Right ventricle myocardium inferior (tissue), 1 donor: ENCODE measurements at regions not wholly inside any gene's neighbourhood (a gene's known extent, or its start where the extent isn't known, plus 50 kb on each side); places are given as distances from the start of the nearest gene placed in this dataset.
"Not testable (repeated sequence)": the region's sequence is repeated elsewhere in the genome, so short reads cannot be mapped to it uniquely, and the experiment has no call there.

ENCODE experiments used
- ATAC-seq: fragments of 200-7000 bp; cut with Tn5 transposase; one replicate; pipeline ENCODE4 v1.9.1; 2020; ENCODE audit warnings: mild to moderate bottlenecking, moderate library complexity
- DNase-seq: peaks from one replicate; pipeline ENCODE4 v3.0.0; 2021; ENCODE audit errors: missing footprints
- intact Hi-C: fragments of 100-400 bp; cut with DNase I; formaldehyde crosslinking; loops from one replicate; pipeline ENCODE4 v1.11.0; 2022
- donor health status: DM: no; HTN: yes; CAD: no; lungs with severe emphysema.

DNA sequence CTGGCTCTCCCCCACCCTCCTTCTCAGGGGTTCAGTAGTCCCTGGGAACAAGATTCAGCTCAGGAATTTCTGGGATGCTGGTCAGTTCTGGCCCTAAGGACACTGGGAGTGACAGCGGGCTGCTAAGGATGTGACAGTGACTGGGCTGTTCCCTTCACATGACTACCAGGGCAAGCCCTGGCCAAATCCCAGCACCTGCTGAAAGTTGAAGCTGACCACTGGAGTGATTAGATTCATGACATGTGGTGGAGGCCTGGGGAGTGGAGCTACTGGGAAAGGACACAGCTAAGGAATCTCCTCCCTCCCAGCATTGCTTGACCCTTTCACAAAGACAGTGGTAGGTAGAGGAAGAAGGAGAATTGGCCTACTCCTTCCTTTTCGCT, 204.9 kb downstream of the DAD1 start:
- ATAC-seq: no peak
- intact Hi-C loops: no loop called here
- no peak for DNase-seq

DNA sequence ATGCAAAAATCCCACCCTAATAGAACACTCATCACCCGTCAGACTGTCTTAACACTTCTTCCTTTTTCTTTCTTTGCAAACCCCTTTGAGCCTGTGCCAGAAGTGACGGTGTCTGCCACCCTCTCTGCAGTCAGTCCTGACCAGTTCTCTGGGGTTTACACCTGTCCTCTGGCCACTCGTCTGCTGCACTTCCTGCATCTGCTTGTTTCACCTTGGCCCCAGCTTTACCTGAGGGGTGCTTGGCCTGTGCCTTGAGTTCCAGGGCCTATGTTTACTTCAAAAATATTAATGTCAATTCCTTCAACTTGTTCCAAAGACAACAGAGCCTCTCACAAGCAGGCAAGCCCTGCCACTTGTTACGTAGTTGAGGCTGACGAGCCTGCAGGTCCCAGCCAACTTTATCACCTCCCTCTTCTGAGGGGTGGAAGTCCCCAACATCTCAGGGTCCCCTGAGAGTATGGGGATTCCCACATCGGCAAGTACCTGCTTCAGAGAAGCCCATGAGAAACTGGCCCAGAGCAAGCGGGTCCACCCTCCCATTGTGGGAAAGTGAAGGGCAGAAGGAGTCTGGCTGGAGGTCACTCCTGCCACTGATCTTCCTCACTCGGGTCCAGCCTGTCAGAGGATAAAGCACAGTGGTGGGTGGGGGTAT, 205.4 kb downstream of the DAD1 start:
- ATAC-seq (no peak), DNase-seq (no peak)
- intact Hi-C loops: no loop called here

DNA sequence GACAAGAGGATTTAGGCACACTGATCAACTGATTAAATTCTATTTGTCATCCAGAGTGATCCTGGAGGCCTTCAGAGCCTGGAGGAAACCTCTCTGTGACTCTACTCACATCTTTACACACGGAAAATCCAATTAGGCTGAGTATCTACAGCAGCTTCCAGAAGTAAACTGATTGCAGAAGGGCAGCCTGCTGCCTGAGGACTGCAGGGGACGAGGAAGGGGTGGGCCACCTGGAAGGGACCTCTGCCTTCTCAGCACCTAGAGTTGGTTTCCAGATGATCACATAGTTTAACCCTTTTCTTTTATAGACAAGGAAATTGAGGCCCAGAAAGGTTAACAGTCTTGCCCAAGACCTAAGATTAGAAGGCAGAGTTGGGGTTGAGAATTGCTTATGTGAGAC, 206.1 kb downstream of the DAD1 start:
- intact Hi-C loops: no loop called here
- DNase-seq (no peak), ATAC-seq (no peak)

DNA sequence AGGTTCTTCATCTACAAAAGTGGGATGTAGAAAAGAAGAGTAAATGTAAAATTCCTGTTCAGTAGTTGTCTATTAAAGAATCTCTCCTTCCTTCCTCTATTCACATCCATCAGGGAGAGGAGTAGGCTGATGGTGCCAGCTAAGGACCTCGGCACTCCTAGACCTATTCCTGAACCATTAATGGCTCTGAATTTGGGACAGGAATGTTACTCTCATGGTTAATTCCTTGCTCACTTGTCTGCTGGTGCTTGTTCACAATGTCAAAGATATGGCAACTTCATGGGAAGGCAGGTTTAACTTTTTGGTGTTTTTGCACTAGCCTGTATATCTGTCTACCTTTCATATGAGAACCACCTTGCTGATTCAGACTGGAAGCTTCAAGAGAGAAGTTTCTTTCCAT, 206.6 kb downstream of the DAD1 start:
- ATAC-seq: no peak
- intact Hi-C loops: no loop called here
- DNase-seq: no peak

DNA sequence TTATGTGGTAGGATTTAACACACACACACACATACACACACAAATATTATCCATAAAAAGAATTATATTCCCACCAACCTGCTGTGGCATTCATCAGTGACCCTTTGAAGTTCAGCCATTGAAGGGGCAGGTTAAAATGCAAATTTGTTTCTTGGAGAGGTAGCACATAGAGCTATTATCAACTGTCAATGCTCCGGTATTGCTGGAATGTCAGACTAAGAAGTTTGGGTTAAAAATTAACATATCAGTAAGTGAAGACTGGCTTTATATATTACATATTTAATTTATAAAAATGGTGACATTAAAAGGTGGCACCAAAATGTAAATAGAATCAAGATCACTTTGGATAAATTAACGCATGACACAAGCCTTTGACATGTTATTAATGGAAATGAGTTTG, 207.3 kb downstream of the DAD1 start:
- intact Hi-C loops: no loop called here
- no peak for ATAC-seq

DNA sequence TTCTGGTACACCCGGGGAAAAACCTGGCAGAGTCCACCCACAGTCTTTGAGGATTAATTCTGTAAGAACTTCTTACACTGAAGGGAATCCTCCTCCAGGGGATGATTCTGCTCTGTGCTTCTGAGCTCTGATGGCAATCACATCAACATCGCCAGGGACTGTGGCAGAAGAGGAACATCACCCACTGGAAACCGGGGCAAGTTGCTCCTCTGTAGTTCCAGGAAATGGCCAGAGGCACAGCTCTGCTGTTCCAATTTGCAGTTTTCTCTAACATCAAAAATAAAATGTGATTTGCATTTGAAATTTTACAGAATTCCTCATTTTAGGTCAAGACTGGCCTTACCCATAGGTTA, 207.6 kb downstream of the DAD1 start:
- ATAC-seq: no peak
- intact Hi-C loops: no loop called here
- DNase-seq: no peak

More for the DNA sequence above, 207.3 kb downstream of the DAD1 start:
- no peak for DNase-seq

DNA sequence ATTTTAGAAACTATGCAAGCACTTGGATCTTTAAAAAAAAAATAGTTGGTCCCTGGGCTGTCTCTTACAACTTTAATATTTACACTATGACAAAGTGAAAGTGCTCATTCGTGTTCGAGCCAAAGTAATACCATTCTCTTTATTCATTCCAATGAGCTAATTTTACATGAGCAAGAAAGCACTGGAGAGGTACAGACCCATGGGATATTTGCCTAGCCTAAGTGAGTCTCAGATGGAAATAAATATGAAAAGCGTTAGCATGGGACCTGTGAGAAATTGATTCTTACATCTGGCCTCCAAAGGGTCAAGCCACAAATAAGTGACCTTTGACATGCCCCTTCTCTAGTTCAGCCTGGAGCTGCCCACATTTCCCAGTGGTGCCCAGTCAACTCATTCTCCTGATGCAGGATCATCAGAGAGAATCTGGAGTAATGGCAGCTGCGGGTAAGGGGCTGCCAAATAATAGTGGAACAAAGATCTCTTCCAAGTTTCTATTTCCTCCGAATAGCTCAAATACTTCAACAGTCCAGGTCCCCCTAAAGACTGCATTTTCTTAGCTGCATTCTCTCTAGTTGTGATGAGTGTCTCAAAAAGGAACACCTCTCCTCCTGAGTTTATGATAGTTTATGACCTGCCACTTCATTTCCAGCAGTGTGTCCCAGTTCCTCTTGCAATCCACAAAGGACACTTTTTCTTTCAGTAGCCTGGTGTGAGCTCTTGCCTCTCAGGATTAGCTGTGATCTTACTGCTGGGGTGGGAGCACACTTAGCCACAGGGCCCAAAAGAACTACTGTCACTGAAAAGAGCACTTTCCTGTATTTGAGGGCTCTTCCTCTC, 208.2 kb downstream of the DAD1 start:
- intact Hi-C loops: no loop called here
- no peak for DNase-seq
- ATAC-seq: no peak

DNA sequence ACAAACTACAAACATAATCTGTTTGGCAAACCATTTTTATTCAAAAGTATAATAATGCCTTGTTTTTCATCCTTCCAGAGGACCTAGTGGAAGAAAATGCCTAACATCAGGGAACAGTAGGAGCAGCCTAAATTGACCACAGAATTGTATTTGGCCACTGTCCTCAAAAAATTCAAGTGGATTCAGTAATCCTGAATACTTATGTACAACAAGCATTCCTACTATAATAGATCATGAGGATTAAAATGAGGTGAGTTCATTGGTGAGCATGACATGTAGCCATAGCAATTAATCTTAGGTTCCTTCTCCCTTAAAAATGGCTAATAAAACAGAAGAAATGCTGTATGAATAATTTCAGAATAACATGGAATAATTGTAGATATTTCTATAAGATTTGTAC, 209.3 kb downstream of the DAD1 start:
- no peak for ATAC-seq
- intact Hi-C loops: no loop called here
- no peak for DNase-seq

DNA sequence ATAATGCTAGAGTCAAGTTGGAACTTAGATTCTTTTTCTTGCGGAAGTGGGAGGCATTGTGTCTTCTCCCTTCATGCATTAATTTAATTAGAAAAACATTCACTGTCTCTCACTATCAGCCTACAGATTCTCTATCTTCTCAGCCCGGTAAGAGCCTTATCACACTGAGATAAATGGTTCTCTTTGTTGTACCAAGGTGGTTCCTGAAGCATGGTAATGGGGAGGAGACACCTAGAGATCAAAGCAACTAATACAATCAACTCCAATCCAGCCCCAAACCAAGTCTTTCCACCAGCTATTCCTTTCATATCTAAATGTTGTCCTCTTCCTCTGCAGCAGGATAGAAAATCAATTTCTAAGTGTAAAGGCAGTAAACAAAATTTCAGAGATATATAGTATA, 210.8 kb downstream of the DAD1 start:
- intact Hi-C loops: no loop called here
- ATAC-seq (no peak), DNase-seq (no peak)

DNA sequence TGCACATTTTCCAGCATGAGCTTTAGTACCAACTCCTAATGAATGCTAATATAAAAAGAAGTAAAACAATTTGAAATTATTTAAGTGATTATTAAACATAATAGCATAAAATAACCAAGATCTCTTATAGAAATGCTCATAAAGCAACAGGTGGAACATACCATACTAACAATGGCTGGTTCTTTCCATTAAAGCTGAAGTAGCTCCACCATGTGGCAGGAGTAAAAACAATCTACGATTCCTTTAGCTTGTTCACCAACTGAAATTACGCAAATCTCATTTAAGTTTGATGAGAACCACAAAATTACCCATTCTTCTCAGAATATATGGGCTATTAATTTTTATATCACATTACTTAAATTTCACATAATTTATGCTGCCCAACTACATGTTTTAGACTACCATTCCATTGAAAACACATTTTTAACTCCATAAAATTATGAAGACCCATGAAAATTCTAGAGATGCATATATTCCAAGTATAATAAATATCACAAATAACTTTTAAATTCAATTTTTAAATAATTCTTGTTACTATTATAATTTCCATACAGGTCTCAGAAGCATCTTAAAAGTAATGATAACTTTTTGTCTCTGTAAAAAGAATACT, 213.6 kb downstream of the DAD1 start:
- intact Hi-C loops: loop anchor here (2.0 kb wide), 1 partner anchor 57 kb away; no protein-coding TSS in a partner anchor
- ATAC-seq: no peak

DNA sequence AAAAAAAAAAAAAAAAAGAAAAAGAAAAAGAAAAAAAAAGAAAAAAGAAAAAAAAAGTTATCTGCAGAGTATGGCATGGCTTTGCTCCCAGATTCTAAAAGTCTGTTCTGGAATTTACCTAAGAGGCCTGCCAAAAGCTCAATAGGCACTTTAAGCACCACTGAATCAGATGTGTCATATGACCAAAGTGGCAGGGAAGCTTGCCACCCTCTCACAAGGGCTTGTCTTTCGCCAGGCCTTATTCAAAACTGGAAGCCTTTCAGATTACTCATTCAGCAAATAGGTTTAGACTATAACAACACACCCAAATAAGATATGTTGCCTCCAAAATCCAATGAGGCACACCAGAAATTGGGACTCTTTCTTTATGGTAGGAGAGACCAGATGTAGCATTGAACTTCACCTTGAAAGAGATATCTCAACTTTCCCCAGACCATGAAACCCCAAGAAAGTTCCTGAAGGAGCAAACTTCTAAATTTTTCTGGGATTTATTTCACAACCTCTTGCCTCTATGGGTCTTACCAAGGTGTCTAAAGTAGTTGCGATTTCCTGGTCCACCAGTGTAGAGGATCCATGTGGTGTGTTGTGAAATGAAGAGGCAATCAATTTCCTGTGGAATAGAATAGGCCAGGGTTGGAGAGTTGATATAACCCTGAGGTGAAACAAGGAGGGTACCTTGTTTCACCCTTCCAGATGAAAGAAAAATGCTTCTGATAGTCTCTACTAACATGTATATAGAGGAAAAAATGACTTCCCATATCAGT, 218.8 kb downstream of the DAD1 start:
- intact Hi-C loops: no loop called here
- ATAC-seq: peak; percentile 89
- DNase-seq: no peak

More for the DNA sequence above, 213.6 kb downstream of the DAD1 start:
- DNase-seq: no peak

DNA sequence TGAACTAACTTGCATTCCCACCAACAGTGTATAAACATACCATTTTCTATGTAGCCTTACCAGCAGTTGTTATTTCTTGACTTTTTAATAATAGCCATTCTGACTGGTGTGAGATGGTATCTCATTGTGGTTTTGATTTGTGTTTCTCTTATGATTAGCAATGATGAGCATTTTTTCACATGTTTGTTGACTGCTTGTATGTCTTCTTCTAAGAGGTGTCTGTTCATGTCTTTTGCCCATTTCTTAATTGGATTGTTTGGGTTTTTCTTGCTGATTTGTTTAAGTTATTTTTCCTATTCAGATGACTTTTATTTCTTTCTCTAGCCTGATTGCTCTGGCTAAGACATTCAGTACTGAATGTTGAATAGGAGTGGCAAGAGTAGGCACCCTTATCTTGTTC, 230.3 kb downstream of the DAD1 start:
- DNase-seq (no peak), ATAC-seq (no peak)
- intact Hi-C loops: no loop called here

DNA sequence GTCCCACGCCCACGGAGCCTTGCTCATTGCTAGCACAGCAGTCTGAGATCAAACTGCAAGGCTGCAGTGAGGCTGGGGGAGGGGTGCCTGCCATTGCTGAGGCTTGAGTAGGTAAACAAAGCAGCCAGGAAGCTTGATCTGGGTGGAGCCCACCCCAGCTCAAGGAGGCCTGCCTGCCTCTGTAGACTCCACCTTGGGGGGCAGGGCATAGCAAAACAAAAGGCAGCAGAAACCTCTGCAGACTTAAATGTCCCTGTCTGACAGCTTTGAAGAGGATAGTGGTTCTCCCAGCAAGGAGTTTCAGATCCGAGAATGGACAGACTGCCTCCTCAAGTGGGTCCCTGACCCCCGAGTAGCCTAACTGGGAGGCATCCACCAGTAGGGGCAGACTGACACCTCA, 239.7 kb downstream of the DAD1 start:
- ATAC-seq, intact Hi-C loops, DNase-seq: not testable (repeated sequence)

DNA sequence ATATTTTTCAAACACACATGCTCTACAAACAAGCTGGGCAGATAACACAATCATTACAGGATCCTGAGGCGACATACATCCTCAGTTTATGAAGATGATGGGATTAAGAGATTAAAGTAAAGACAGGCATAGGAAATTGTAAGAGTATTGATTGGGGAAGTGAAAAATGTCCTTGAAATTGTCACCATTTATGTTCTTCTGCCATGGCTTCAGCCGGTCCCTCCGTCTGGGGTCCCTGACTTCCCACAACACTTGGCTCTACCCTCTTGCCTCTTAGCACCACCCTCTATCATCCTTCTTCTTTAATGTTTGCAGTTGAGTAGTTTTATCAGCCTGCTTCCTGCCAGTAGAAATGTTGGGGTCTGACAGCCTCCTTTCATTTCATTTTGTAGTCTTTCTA, 244.4 kb downstream of the DAD1 start:
- DNase-seq: no peak
- ATAC-seq: no peak
- intact Hi-C loops: no loop called here

DNA sequence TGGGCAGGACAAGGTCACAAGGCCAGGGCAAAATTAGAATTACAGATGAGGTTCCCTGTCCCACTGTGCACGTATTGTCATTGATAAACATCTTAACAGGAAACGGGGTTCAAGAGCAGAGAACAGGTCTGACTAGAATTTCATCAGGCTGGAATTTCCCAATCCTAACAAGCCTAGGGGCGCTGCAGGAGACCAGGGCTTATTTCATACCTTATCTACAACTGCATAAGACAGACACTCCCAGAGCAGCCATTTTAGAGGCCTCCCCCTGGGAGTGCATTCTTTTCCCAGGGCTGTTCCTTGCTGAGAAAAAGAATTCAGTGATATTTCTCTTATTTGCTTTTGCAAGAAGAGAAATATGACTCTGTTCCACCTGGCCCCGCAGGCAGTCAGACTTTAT, 244.8 kb downstream of the DAD1 start:
- DNase-seq, intact Hi-C loops, ATAC-seq: not testable (repeated sequence)

DNA sequence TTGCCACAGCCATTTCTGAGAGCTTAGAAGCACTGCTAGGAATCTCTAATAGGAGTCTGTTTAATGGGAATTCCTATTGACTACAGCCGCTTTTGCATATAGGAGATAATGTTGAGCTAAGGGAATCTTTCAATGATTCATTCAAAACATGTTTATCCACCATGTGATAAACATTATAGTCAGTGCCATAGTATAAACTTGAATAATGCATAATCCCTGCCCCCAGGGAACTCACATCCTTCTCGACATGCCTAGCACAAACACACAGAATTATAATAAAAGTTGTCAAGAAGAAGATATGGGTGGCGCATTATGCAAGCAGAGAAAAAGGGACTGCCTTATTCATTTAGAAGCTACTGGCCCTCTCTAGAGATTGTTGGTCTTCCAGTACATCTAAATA, 248.0 kb downstream of the DAD1 start:
- intact Hi-C loops: no loop called here
- ATAC-seq (no peak), DNase-seq (no peak)

DNA sequence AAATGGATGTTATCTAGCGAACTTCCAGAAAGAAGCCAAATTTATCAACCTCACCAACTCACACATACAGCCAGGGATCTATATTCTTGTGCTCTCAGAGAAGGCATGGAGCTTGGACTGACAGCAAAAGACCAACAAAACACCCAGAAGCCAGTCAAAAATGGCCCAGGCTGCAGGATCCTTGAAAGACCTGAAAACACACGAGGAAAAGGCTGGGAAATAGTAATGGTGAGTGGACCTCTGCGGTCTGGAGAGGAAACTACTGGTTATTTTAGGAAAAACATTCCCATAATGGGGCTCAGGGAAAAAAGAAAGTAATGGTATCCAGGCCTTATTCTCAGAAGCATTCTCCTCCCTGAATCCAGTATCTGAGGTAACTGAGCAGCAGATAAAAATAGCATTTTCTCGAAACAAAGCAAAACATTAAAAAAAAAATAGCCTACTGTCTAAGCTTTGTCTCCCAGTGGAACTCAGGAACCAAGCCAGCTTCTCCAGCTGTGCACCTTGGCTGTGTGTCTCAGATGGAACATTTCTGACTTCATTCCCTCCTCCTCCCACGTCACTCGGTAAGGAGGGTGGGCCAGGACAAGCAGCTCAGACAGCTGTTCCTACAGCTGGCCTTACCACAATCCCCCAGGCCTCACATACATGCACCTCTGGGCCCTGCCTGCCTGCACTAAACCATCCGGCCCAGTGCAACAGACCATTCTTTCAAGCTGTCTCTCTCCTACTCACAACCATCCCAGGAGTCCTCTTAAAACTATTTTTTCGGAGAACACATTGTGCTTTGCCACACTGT, 249.9 kb downstream of the DAD1 start:
- intact Hi-C loops: no loop called here
- ATAC-seq (peak; percentile 99), DNase-seq (peak; percentile 86)

DNA sequence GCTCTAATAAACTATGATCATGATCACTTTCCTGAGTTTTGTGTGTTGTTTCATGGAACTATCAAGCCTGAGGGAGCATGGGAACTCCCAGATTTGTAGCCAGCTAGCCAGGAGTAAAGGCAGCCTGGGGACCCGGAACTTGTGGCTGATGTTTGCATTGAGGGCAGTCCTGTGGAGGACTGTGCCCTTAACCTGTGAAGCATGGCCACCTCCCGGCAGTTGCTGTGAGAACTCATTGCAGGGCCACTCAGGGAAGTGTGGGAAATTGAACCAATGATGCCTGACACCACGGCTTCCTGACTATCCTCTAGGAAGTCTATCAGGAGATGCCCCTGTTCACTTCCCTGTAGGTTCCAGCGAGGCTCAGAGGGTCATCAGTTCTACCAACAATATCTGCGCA, 250.6 kb downstream of the DAD1 start:
- intact Hi-C loops: no loop called here
- ATAC-seq (no peak), DNase-seq (no peak)

DNA sequence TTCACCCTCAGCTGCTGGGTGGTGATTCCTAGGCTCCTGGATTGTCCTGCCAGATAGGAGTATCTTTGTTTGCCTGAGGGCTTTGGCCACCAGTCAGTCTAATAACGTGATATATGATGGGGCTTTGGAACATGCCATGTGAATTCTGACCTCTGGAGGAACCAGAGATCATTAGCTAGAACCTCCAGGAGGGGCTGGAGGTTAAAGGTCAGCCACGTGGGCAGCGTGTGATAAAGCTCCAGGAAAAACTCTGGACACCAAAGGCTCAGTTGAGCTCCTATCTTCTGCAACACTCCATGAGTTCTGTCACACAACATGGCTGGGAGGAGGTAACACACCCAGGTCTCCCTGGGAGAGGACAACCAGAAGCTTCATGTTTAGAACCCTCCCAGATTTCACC, 251.1 kb downstream of the DAD1 start:
- DNase-seq: no peak
- intact Hi-C loops: no loop called here
- ATAC-seq: no peak
